ENCODE measurements at regions not wholly inside any gene's neighbourhood (a gene's known extent, or its start where the extent isn't known, plus 50 kb on each side); places are given as distances from the start of the nearest gene placed in this dataset.

GRCh38 chr10:28411648-28412047 lies 108.8 kb upstream of the MPP7 start:
- TF ChIP-seq, protein P1, sequence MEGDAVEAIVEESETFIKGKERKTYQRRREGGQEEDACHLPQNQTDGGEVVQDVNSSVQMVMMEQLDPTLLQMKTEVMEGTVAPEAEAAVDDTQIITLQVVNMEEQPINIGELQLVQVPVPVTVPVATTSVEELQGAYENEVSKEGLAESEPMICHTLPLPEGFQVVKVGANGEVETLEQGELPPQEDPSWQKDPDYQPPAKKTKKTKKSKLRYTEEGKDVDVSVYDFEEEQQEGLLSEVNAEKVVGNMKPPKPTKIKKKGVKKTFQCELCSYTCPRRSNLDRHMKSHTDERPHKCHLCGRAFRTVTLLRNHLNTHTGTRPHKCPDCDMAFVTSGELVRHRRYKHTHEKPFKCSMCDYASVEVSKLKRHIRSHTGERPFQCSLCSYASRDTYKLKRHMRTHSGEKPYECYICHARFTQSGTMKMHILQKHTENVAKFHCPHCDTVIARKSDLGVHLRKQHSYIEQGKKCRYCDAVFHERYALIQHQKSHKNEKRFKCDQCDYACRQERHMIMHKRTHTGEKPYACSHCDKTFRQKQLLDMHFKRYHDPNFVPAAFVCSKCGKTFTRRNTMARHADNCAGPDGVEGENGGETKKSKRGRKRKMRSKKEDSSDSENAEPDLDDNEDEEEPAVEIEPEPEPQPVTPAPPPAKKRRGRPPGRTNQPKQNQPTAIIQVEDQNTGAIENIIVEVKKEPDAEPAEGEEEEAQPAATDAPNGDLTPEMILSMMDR (IDR thresholded peaks at IDR 0.05): no peak
- TF ChIP-seq POLR2AphosphoS5 (IDR thresholded peaks at IDR 0.05; ENCODE audit: insufficient read depth in 1 of 2, low read depth in 1 of 2) (no peak), POLR2A (IDR thresholded peaks at IDR 0.05) (no peak)

Measured in vagina (tissue), 2 donors.